Natural killer cell (primary cell): ENCODE measurements at regions not wholly inside any gene's neighbourhood (a gene's known extent, or its start where the extent isn't known, plus 50 kb on each side); places are given as distances from the start of the nearest gene placed in this dataset.

Experiments
- ATAC-seq, 3 donors: fragments of 150-1000 bp in 2 of 3; fragments of 200-7000 bp in 1 of 3; cut with Tn5 transposase; 1 replicate in 1 of 3; 2 replicates in 2 of 3; pipeline ENCODE4 v1.10.0; 2021; ENCODE audit warnings: mild to moderate bottlenecking in 2 of 3, moderate library complexity in 2 of 3
- DNase-seq, 2 donors: peaks; one replicate each; pipeline versions ENCODE4 v3.0.0 to v3.0.0-alpha.2; 2013 to 2021; ENCODE audit warnings: mixed read lengths in 1 of 2
- H3K27ac ChIP-seq: one replicate; pipeline ENCODE4 v1.5.1; 2013; ENCODE audit warnings: mild to moderate bottlenecking, low read length
- H3K27me3 ChIP-seq: one replicate; pipeline ENCODE4 v1.6.1; 2013; ENCODE audit warnings: low read length; ENCODE audit not compliant: control insufficient read depth, insufficient read depth
- H3K36me3 ChIP-seq: one replicate; pipeline ENCODE4 v1.6.1; 2013; ENCODE audit warnings: low read length; ENCODE audit not compliant: control insufficient read depth, insufficient read depth
- H3K4me1 ChIP-seq: one replicate; pipeline ENCODE4 v1.6.1; 2013; ENCODE audit warnings: low read length; ENCODE audit not compliant: control insufficient read depth, insufficient read depth
- H3K4me3 ChIP-seq: one replicate; pipeline ENCODE4 v1.5.1; 2013; ENCODE audit warnings: low read length
- H3K9me3 ChIP-seq: one replicate; pipeline ENCODE4 v1.6.1; 2013; ENCODE audit warnings: low read length; ENCODE audit not compliant: control insufficient read depth, insufficient read depth
- H3K27ac Mint-ChIP-seq, 2 donors: one replicate each; pipeline ENCODE4 v1.8.0; 2022; ENCODE audit warnings: mild to moderate bottlenecking in 2 of 2, mixed read lengths in 2 of 2, moderate library complexity in 1 of 2
- H3K27me3 Mint-ChIP-seq, 2 donors: one replicate each; pipeline ENCODE4 v1.8.0; 2022; ENCODE audit warnings: low read depth in 2 of 2, mixed read lengths in 2 of 2
- H3K36me3 Mint-ChIP-seq: one replicate; pipeline ENCODE4 v1.8.0; 2022; ENCODE audit warnings: mixed read lengths
- H3K4me1 Mint-ChIP-seq, 2 donors: one replicate each; pipeline ENCODE4 v1.8.0; 2022; ENCODE audit warnings: mixed read lengths in 2 of 2
- H3K4me3 Mint-ChIP-seq: one replicate; pipeline ENCODE4 v1.8.0; 2022; ENCODE audit warnings: mild to moderate bottlenecking, moderate library complexity, mixed read lengths
- H3K9me3 Mint-ChIP-seq, 2 donors: one replicate each; pipeline ENCODE4 v1.8.0; 2022; ENCODE audit warnings: mixed read lengths in 2 of 2
- CTCF ChIP-seq: fragments of 200-600 bp; IDR thresholded peaks from one replicate; pipeline ENCODE4 v1.8.0; 2022; ENCODE audit warnings: antibody characterized with exemption
- WGBS: methylation state at CpG from one replicate; pipeline ENCODE4 v1.1.7; 2013; ENCODE audit warnings: missing lambda C conversion rate; ENCODE audit not compliant: insufficient coverage; 5-methylcytosine and 5-hydroxymethylcytosine counted together
- intact Hi-C: fragments of 100-400 bp; cut with micrococcal nuclease; formaldehyde crosslinking; loops from one replicate; pipeline ENCODE4 v1.14.2; 2022

GRCh38 chr4:38243388-38244053 lies 283.3 kb downstream of the PTTG2 start:
- no peaks in the 10 kb centered on the region for H3K9me3 ChIP-seq
- H3K4me1 Mint-ChIP-seq = peaks cover 10 to 13% of the 10 kb centered on the region in 2 donors
- H3K27ac ChIP-seq = no peak overlapping the region
- no peaks in the 10 kb centered on the region for H3K27me3 ChIP-seq
- no peak for TF ChIP-seq CTCF
- no peaks in the 10 kb centered on the region for H3K9me3 Mint-ChIP-seq
- peaks cover 0 to 11% of the 10 kb centered on the region in 2 donors for H3K27me3 Mint-ChIP-seq
- DNase-seq = no peak
- no peaks in the 10 kb centered on the region for H3K36me3 Mint-ChIP-seq
- 96% methylated on average over 6 of the region's 6 CpGs for WGBS
- H3K4me3 Mint-ChIP-seq = no peak overlapping the region
- peak in 1 of 3 donors; percentile 12 for ATAC-seq
- H3K4me1 ChIP-seq = no peaks in the 10 kb centered on the region
- intact Hi-C loops = no loop called here
- no peaks in the 10 kb centered on the region for H3K36me3 ChIP-seq
- no peak overlapping the region for H3K4me3 ChIP-seq
- peak overlapping the region in 1 of 2 donors; percentile 18 for H3K27ac Mint-ChIP-seq

- Mint-ChIP-seq H3K4me1 (no peaks in the 10 kb centered on the region), H3K9me3 (peaks cover 3 to 11% of the 10 kb centered on the region in 2 donors), H3K27ac (no peak overlapping the region), H3K4me3 (no peak overlapping the region), H3K27me3 (peaks cover 3 to 9% of the 10 kb centered on the region in 2 donors), H3K36me3 (peaks cover 15% of the 10 kb centered on the region)
- H3K4me1 ChIP-seq = no peaks in the 10 kb centered on the region
- no peak for ATAC-seq
- H3K27me3 ChIP-seq = no peaks in the 10 kb centered on the region
- no peaks in the 10 kb centered on the region for H3K36me3 ChIP-seq
- intact Hi-C loops = no loop called here
- peaks cover 6% of the 10 kb centered on the region for H3K9me3 ChIP-seq
- H3K4me3 ChIP-seq = no peak overlapping the region
- DNase-seq = no peak
- no peak overlapping the region for H3K27ac ChIP-seq
- no peak for TF ChIP-seq CTCF
- no CpG with 5 or more reads among the region's 1 CpG for WGBS
These were observed 294.6 kb downstream of the PTTG2 start for GRCh38 chr4:38254825-38255224.

- no peak overlapping the region for H3K4me3 ChIP-seq
- no peak overlapping the region for H3K4me3 Mint-ChIP-seq
These were observed 295.4 kb downstream of the PTTG2 start for GRCh38 chr4:38255572-38255971.

More at GRCh38 chr4:38255572-38255971, 295.4 kb downstream of the PTTG2 start:
- TF ChIP-seq CTCF = no peak
- Histone ChIP-seq H3K27ac (no peak overlapping the region), H3K27me3 (no peaks in the 10 kb centered on the region), H3K9me3 (peaks cover 6% of the 10 kb centered on the region), H3K4me1 (no peaks in the 10 kb centered on the region), H3K36me3 (no peaks in the 10 kb centered on the region)
- peaks cover 2 to 11% of the 10 kb centered on the region in 2 donors for H3K9me3 Mint-ChIP-seq
- intact Hi-C loops = no loop called here
- H3K4me1 Mint-ChIP-seq = no peaks in the 10 kb centered on the region
- no peak for ATAC-seq
- peaks cover 3 to 9% of the 10 kb centered on the region in 2 donors for H3K27me3 Mint-ChIP-seq
- H3K36me3 Mint-ChIP-seq = peaks cover 12% of the 10 kb centered on the region
- H3K27ac Mint-ChIP-seq = no peak overlapping the region
- DNase-seq = no peak
- WGBS = 97% methylated on average over 2 of the region's 2 CpGs
